GM12878 (cell line): ENCODE measurements at regions not wholly inside any gene's neighbourhood (a gene's known extent, or its start where the extent isn't known, plus 50 kb on each side); places are given as distances from the start of the nearest gene placed in this dataset.

Source experiments
- ATAC-seq: fragments of 200-7000 bp; cut with Tn5 transposase; 3 replicates; pipeline ENCODE4 v1.9.1; 2020; ENCODE audit warnings: mild to moderate bottlenecking, moderate library complexity
- BruUV-seq: library from RNA; stranded (reverse); fragments of 400-500 nt; replicated peaks from 2 replicates; lab custom pipeline; 2021; lab: Mats Ljungman, UMichigan
- CTCF ChIA-PET: fragments of 300-600 bp; sonication (Branson Sonifier 250); formaldehyde crosslinking; extraction: SDS; loops from one replicate; lab custom pipeline; 2021; ENCODE audit warnings: inconsistent platforms; lab: Yijun Ruan, JAX
- POLR2A ChIA-PET: fragments of 350-600 bp; formaldehyde crosslinking; extraction: SDS; loops from one replicate; lab custom pipeline; 2021; ENCODE audit warnings: inconsistent platforms; lab: Charles Lee
- RAD21 ChIA-PET: fragments of 300-600 bp; sonication (Branson Sonifier 250); formaldehyde crosslinking; loops from one replicate; lab custom pipeline; 2023; ENCODE audit warnings: antibody characterized with exemption; ENCODE audit not compliant: unreplicated experiment; lab: Charles Lee
- SMC1A ChIA-PET: fragments of 300-600 bp; sonication (Branson Sonifier 250); formaldehyde crosslinking; loops from one replicate; lab custom pipeline; 2023; ENCODE audit not compliant: unreplicated experiment, uncharacterized antibody; lab: Charles Lee
- DNase-seq: peaks from one replicate; pipeline ENCODE4 v3.0.0-alpha.2; 2011; ENCODE audit warnings: low read depth, low spot score
- FAIRE-seq: peaks from 3 replicates; lab custom pipeline; 2011; peaks lifted over from hg19 to GRCh38; lab: Jason Lieb, UNC
- H2AFZ ChIP-seq: 2 replicates; pipeline ENCODE4 v1.6.0; 2011; ENCODE audit warnings: low read depth, low read length, control low read depth; ENCODE audit not compliant: control insufficient read depth
- H3K27ac ChIP-seq: 2 replicates; pipeline ENCODE4 v1.5.1; 2011; ENCODE audit warnings: control low read depth; ENCODE audit not compliant: control insufficient read depth, insufficient read depth
- H3K27me3 ChIP-seq, 2 experiments: replicated peaks in 1 of 2; 2 replicates each; pipeline versions ENCODE4 v1.6.0 to v1.6.1; 2011; ENCODE audit warnings: low read length in 1 of 2; ENCODE audit not compliant: control insufficient read depth in 2 of 2, insufficient read depth in 2 of 2
- H3K36me3 ChIP-seq, 2 experiments: 2 replicates each; pipeline ENCODE4 v1.5.1; 2011; ENCODE audit warnings: low read length in 1 of 2; ENCODE audit not compliant: control insufficient read depth in 2 of 2, insufficient read depth in 2 of 2
- H3K4me1 ChIP-seq: 2 replicates; pipeline ENCODE4 v1.6.1; 2011; ENCODE audit warnings: mild to moderate bottlenecking, low read length, moderate library complexity, mixed read lengths; ENCODE audit not compliant: control insufficient read depth, insufficient read depth
- H3K4me2 ChIP-seq: 2 replicates; pipeline ENCODE4 v1.6.0; 2011; ENCODE audit warnings: control low read depth; ENCODE audit not compliant: control insufficient read depth, insufficient read depth
- H3K4me3 ChIP-seq: fragments of 200-600 bp; sonication (generic); 2 replicates; pipeline ENCODE4 v1.5.1; 2016
- H3K79me2 ChIP-seq: 2 replicates; pipeline ENCODE4 v1.6.0; 2011; ENCODE audit warnings: low read length; ENCODE audit not compliant: control insufficient read depth, insufficient read depth
- H3K9ac ChIP-seq: 2 replicates; pipeline ENCODE4 v1.8.0; 2011; ENCODE audit warnings: low read length, control low read depth, mixed read lengths; ENCODE audit not compliant: control insufficient read depth, insufficient read depth
- H3K9me3 ChIP-seq: replicated peaks from 3 replicates; pipeline ENCODE4 v1.5.1; 2011; ENCODE audit warnings: mild to moderate bottlenecking, low read length; ENCODE audit not compliant: control insufficient read depth, insufficient read depth
- H4K20me1 ChIP-seq: 2 replicates; pipeline ENCODE4 v1.6.0; 2011; ENCODE audit not compliant: control insufficient read depth, insufficient read depth
- BCL11A ChIP-seq: IDR thresholded peaks from 2 replicates; pipeline ENCODE4 v1.6.1; 2011; ENCODE audit warnings: low read depth, low read length
- BRCA1 ChIP-seq: IDR thresholded peaks from 2 replicates; pipeline ENCODE4 v1.6.1; 2011; ENCODE audit warnings: low read depth, low read length, improper control_type of control experiment
- HDAC2 ChIP-seq: fragments of 200-600 bp; sonication (generic); IDR thresholded peaks from 2 replicates; pipeline ENCODE4 v1.6.1; 2017
- IKZF1 ChIP-seq: fragments of 450-650 bp; conservative IDR thresholded peaks from 2 replicates; pipeline ENCODE4 v1.6.1; 2017; ENCODE audit warnings: antibody characterized with exemption, mild to moderate bottlenecking
- IKZF2 ChIP-seq, 2 experiments: fragments of 450-650 bp; IDR thresholded peaks; 2 replicates each; pipeline ENCODE4 v1.6.1; 2017; ENCODE audit warnings: mild to moderate bottlenecking in 2 of 2, moderate library complexity in 2 of 2
- MYB ChIP-seq: fragments of 150-350 bp; IDR thresholded peaks from 2 replicates; pipeline ENCODE4 v1.6.1; 2014; ENCODE audit warnings: mild to moderate bottlenecking, low read depth, low read length, borderline replicate concordance
- WGBS: methylation state at CpG from one replicate; pipeline ENCODE4 v1.1.6; 2016; ENCODE audit warnings: low lambda C conversion rate; ENCODE audit not compliant: insufficient replicate concordance, insufficient coverage; ENCODE audit errors: missing lambda C conversion rate; 5-methylcytosine and 5-hydroxymethylcytosine counted together
- in situ Hi-C: fragments of 300-500 bp; cut with MboI; formaldehyde crosslinking; loops from 9 replicates; pipeline ENCODE4 v1.14.3; 2018; ENCODE audit warnings: mixed read lengths
- intact Hi-C: fragments of 100-400 bp; cut with micrococcal nuclease; formaldehyde crosslinking; loops from one replicate; pipeline ENCODE4 v1.14.2; 2022; ENCODE audit not compliant: unreplicated experiment
- TF ChIP-seq, protein P1 (sequence below), 3 experiments: IDR thresholded peaks in 2 of 3; conservative IDR thresholded peaks in 1 of 3; 2 replicates each; pipeline ENCODE4 v1.5.1; 2011; ENCODE audit warnings: low read depth in 3 of 3, low read length in 3 of 3, mild to moderate bottlenecking in 3 of 3, control low read depth in 2 of 3, moderate library complexity in 2 of 3, inconsistent platforms in 1 of 3, mixed read lengths in 1 of 3; ENCODE audit not compliant: control insufficient read depth in 2 of 3, insufficient read depth in 1 of 3; ENCODE audit errors: extremely low read depth in 1 of 3
- TF ChIP-seq, protein P2 (sequence below): IDR thresholded peaks from 2 replicates; pipeline ENCODE4 v1.6.1; 2012; ENCODE audit warnings: low read length, inconsistent platforms
- TF ChIP-seq, protein P3 (sequence below): fragments of 450-650 bp; IDR thresholded peaks from 2 replicates; pipeline ENCODE4 v1.6.1; 2017; ENCODE audit warnings: antibody characterized with exemption, mild to moderate bottlenecking, moderate library complexity
- TF ChIP-seq, protein P4 (sequence below): fragments of 450-650 bp; formaldehyde crosslinking; IDR thresholded peaks from 2 replicates; pipeline ENCODE4 v1.4.0; 2022; ENCODE audit warnings: mild to moderate bottlenecking, moderate library complexity
- TF ChIP-seq, protein P5 (sequence below): IDR thresholded peaks from 2 replicates; pipeline ENCODE4 v1.6.1; 2011; ENCODE audit warnings: borderline replicate concordance, low read depth, mild to moderate bottlenecking, moderate library complexity, mixed read lengths, low read length; ENCODE audit not compliant: insufficient read depth; ENCODE audit errors: extremely low read length
- TF ChIP-seq, protein P6 (sequence below): IDR thresholded peaks from 2 replicates; pipeline ENCODE4 v1.6.1; 2011; ENCODE audit warnings: low read depth, mild to moderate bottlenecking, low read length, moderate library complexity, borderline replicate concordance; ENCODE audit errors: extremely low read depth

DNA sequence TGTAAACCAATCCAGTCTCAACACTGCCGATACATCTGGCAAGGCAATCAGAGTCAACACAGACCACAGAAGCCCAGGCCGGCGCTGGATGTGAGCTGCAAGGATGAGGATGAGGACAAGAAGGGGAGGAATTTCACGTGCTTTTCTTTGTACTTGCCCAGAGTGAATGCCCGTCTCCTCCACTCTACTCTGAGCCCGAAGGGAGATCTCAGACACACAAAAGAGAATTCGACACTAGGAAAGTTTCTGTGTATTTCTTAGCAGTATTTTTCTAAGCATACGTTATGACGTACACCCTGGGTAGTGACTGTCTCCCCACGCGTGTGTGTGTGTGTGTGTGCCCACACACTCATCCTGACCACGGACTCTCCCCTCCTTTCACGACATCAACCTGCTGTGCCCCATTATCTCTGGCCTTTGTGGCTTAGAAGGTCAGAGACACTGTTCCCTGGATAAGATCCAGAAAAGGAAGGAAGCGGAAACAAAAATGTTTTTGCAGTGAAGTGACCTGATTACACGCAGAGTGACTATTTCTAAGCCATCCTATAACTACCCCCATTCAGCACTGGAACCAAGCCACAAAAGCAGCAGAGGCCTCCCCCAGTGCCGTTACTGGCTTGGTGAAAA, 227.3 kb upstream of the DAPK1 start:
- no peaks in the 10 kb centered on the region for H3K79me2 ChIP-seq
- in situ Hi-C loops (no loop called here), intact Hi-C loops (no loop called here)
- no peak overlapping the region for H2AFZ ChIP-seq
- POLR2A ChIA-PET = no interaction called here
- no peak overlapping the region for H3K4me2 ChIP-seq
- SMC1A ChIA-PET = no interaction called here
- FAIRE-seq (no peak), ATAC-seq (peak; percentile 31; the same call in 2 of the 3 replicates), DNase-seq (no peak)
- H3K27ac ChIP-seq = no peak overlapping the region
- CTCF ChIA-PET = no interaction called here
- H3K4me1 ChIP-seq = peaks cover 11% of the 10 kb centered on the region
- H3K27me3 ChIP-seq = no peaks in the 10 kb centered on the region; a peak in 2 of 4 replicates
- no peaks in the 10 kb centered on the region for H3K36me3 ChIP-seq
- RAD21 ChIA-PET = no interaction called here
- 41% methylated on average over 16 of the region's 16 CpGs for WGBS
- peaks cover 1% of the 10 kb centered on the region; the same call in 2 of the 3 replicates for H3K9me3 ChIP-seq
- H3K9ac ChIP-seq = no peak overlapping the region
- H3K4me3 ChIP-seq = no peak overlapping the region
- BruUV-seq = no TSS peak
- H4K20me1 ChIP-seq = no peaks in the 10 kb centered on the region
- no peak for TF ChIP-seq MYB
- TF ChIP-seq, protein P1, sequence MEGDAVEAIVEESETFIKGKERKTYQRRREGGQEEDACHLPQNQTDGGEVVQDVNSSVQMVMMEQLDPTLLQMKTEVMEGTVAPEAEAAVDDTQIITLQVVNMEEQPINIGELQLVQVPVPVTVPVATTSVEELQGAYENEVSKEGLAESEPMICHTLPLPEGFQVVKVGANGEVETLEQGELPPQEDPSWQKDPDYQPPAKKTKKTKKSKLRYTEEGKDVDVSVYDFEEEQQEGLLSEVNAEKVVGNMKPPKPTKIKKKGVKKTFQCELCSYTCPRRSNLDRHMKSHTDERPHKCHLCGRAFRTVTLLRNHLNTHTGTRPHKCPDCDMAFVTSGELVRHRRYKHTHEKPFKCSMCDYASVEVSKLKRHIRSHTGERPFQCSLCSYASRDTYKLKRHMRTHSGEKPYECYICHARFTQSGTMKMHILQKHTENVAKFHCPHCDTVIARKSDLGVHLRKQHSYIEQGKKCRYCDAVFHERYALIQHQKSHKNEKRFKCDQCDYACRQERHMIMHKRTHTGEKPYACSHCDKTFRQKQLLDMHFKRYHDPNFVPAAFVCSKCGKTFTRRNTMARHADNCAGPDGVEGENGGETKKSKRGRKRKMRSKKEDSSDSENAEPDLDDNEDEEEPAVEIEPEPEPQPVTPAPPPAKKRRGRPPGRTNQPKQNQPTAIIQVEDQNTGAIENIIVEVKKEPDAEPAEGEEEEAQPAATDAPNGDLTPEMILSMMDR (IDR thresholded peaks at IDR 0.05 in 2 of 3, conservative IDR thresholded peaks at IDR 0.05 in 1 of 3; ENCODE audit: control insufficient read depth in 2 of 3, extremely low read depth in 1 of 3, insufficient read depth in 1 of 3, low read depth in 3 of 3, low read length in 3 of 3) = no peak
- TF ChIP-seq IKZF1 = no peak
- TF ChIP-seq, protein P2, sequence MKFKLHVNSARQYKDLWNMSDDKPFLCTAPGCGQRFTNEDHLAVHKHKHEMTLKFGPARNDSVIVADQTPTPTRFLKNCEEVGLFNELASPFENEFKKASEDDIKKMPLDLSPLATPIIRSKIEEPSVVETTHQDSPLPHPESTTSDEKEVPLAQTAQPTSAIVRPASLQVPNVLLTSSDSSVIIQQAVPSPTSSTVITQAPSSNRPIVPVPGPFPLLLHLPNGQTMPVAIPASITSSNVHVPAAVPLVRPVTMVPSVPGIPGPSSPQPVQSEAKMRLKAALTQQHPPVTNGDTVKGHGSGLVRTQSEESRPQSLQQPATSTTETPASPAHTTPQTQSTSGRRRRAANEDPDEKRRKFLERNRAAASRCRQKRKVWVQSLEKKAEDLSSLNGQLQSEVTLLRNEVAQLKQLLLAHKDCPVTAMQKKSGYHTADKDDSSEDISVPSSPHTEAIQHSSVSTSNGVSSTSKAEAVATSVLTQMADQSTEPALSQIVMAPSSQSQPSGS = no peak
- TF ChIP-seq, protein P3, sequence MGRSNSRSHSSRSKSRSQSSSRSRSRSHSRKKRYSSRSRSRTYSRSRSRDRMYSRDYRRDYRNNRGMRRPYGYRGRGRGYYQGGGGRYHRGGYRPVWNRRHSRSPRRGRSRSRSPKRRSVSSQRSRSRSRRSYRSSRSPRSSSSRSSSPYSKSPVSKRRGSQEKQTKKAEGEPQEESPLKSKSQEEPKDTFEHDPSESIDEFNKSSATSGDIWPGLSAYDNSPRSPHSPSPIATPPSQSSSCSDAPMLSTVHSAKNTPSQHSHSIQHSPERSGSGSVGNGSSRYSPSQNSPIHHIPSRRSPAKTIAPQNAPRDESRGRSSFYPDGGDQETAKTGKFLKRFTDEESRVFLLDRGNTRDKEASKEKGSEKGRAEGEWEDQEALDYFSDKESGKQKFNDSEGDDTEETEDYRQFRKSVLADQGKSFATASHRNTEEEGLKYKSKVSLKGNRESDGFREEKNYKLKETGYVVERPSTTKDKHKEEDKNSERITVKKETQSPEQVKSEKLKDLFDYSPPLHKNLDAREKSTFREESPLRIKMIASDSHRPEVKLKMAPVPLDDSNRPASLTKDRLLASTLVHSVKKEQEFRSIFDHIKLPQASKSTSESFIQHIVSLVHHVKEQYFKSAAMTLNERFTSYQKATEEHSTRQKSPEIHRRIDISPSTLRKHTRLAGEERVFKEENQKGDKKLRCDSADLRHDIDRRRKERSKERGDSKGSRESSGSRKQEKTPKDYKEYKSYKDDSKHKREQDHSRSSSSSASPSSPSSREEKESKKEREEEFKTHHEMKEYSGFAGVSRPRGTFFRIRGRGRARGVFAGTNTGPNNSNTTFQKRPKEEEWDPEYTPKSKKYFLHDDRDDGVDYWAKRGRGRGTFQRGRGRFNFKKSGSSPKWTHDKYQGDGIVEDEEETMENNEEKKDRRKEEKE = no peak
- TF ChIP-seq, protein P4, sequence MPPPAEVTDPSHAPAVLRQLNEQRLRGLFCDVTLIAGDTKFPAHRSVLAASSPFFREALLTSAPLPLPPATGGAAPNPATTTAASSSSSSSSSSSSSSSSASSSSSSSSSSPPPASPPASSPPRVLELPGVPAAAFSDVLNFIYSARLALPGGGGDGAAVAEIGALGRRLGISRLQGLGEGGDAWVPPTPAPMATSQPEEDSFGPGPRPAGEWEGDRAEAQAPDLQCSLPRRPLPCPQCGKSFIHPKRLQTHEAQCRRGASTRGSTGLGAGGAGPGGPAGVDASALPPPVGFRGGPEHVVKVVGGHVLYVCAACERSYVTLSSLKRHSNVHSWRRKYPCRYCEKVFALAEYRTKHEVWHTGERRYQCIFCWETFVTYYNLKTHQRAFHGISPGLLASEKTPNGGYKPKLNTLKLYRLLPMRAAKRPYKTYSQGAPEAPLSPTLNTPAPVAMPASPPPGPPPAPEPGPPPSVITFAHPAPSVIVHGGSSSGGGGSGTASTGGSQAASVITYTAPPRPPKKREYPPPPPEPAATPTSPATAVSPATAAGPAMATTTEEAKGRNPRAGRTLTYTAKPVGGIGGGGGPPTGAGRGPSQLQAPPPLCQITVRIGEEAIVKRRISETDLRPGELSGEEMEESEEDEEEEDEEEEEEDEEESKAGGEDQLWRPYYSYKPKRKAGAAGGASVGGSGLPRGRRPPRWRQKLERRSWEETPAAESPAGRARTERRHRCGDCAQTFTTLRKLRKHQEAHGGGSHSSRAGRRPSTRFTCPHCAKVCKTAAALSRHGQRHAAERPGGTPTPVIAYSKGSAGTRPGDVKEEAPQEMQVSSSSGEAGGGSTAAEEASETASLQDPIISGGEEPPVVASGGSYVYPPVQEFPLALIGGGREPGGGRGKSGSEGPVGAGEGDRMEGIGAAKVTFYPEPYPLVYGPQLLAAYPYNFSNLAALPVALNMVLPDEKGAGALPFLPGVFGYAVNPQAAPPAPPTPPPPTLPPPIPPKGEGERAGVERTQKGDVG (CRISPR knock-in tag) = no peak
- TF ChIP-seq HDAC2 = no peak
- TF ChIP-seq BRCA1 = no peak
- no peak for TF ChIP-seq BCL11A
- TF ChIP-seq, protein P5, sequence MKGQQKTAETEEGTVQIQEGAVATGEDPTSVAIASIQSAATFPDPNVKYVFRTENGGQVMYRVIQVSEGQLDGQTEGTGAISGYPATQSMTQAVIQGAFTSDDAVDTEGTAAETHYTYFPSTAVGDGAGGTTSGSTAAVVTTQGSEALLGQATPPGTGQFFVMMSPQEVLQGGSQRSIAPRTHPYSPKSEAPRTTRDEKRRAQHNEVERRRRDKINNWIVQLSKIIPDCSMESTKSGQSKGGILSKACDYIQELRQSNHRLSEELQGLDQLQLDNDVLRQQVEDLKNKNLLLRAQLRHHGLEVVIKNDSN = no peak
- TF ChIP-seq IKZF2 (IDR thresholded peaks at IDR 0.05) = no peak
- TF ChIP-seq, protein P6, sequence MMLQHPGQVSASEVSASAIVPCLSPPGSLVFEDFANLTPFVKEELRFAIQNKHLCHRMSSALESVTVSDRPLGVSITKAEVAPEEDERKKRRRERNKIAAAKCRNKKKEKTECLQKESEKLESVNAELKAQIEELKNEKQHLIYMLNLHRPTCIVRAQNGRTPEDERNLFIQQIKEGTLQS = no peak
